ENCODE measurements at regions not wholly inside any gene's neighbourhood (a gene's known extent, or its start where the extent isn't known, plus 50 kb on each side); places are given as distances from the start of the nearest gene placed in this dataset.

DNA sequence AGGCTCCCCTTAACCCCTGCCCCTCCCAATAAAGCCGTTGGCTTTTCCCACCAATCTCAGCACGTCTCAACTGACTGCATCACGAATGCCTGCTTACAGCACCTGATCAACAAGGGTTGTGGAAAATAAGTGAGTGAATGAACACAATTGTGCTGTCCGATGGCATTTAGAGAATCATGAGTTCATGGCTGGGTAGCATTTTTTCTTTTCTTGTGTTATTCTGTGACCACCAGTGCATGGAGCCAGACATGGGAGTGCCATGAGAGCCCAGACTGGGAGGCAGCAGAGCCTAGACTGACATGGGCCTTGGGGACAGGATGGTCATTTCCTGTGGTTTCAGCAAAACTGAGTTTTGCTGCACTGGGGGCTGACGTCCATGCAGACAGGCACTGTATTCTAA, 254.1 kb upstream of the IGFBP3 start:
- TF ChIP-seq, protein P1, sequence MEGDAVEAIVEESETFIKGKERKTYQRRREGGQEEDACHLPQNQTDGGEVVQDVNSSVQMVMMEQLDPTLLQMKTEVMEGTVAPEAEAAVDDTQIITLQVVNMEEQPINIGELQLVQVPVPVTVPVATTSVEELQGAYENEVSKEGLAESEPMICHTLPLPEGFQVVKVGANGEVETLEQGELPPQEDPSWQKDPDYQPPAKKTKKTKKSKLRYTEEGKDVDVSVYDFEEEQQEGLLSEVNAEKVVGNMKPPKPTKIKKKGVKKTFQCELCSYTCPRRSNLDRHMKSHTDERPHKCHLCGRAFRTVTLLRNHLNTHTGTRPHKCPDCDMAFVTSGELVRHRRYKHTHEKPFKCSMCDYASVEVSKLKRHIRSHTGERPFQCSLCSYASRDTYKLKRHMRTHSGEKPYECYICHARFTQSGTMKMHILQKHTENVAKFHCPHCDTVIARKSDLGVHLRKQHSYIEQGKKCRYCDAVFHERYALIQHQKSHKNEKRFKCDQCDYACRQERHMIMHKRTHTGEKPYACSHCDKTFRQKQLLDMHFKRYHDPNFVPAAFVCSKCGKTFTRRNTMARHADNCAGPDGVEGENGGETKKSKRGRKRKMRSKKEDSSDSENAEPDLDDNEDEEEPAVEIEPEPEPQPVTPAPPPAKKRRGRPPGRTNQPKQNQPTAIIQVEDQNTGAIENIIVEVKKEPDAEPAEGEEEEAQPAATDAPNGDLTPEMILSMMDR (IDR thresholded peaks at IDR 0.05; ENCODE audit: insufficient read depth, low read depth, low read length) = no peak
- no peak for TF ChIP-seq EZH2 (IDR thresholded peaks at IDR 0.05; ENCODE audit: insufficient read depth, low read length)
